HG02852 (cell line): ENCODE measurements at regions not wholly inside any gene's neighbourhood (a gene's known extent, or its start where the extent isn't known, plus 50 kb on each side); places are given as distances from the start of the nearest gene placed in this dataset.

Experiments
- ATAC-seq: cut with Tn5 transposase; IDR thresholded peaks from one replicate; pipeline ENCODE4 v1.9.1; 2021; ENCODE audit warnings: mild to moderate bottlenecking, moderate library complexity; ENCODE audit not compliant: unreplicated experiment

- ATAC-seq: no peak
These were observed 217.5 kb downstream of the SOX9 start for GRCh38 chr17:72338304-72338703.

- no peak for ATAC-seq
These were observed 218.3 kb downstream of the SOX9 start for GRCh38 chr17:72338847-72339790.

- no peak for ATAC-seq
These were observed 220.0 kb downstream of the SOX9 start for GRCh38 chr17:72340836-72341235.

- no peak for ATAC-seq
These were observed 221.2 kb downstream of the SOX9 start for GRCh38 chr17:72342061-72342460.

- ATAC-seq: no peak
These were observed 222.1 kb downstream of the SOX9 start for GRCh38 chr17:72342627-72343527.

GRCh38 chr17:72343911-72344310 is 223.1 kb downstream of the SOX9 start:
- ATAC-seq: no peak

GRCh38 chr17:72344613-72345012 is 223.8 kb downstream of the SOX9 start:
- no peak for ATAC-seq

GRCh38 chr17:72345088-72345487 is 224.3 kb downstream of the SOX9 start:
- ATAC-seq: no peak

- ATAC-seq: no peak
These were observed 224.7 kb downstream of the SOX9 start for GRCh38 chr17:72345536-72345935.

- ATAC-seq: no peak
These were observed 225.5 kb downstream of the SOX9 start for GRCh38 chr17:72346306-72346705.

GRCh38 chr17:72349011-72349410 is 228.2 kb downstream of the SOX9 start:
- no peak for ATAC-seq

- ATAC-seq: no peak
These were observed 228.7 kb downstream of the SOX9 start for GRCh38 chr17:72349491-72349995.

- ATAC-seq: no peak
These were observed 229.3 kb downstream of the SOX9 start for GRCh38 chr17:72350073-72350472.

GRCh38 chr17:72351365-72351764 is 230.5 kb downstream of the SOX9 start:
- no peak for ATAC-seq

- ATAC-seq: no peak
These were observed 231.1 kb downstream of the SOX9 start for GRCh38 chr17:72351884-72352346.

- ATAC-seq: no peak
These were observed 232.7 kb downstream of the SOX9 start for GRCh38 chr17:72353502-72353901.

GRCh38 chr17:72354071-72354470 is 233.3 kb downstream of the SOX9 start:
- ATAC-seq: no peak

- ATAC-seq: no peak
These were observed 237.0 kb downstream of the SOX9 start for GRCh38 chr17:72357764-72358365.

GRCh38 chr17:72358465-72358864 is 237.6 kb downstream of the SOX9 start:
- no peak for ATAC-seq

GRCh38 chr17:72359274-72359673 is 238.5 kb downstream of the SOX9 start:
- ATAC-seq: no peak

GRCh38 chr17:72359811-72360210 is 239.0 kb downstream of the SOX9 start:
- no peak for ATAC-seq
